IMR-90 (cell line): ENCODE measurements at regions not wholly inside any gene's neighbourhood (a gene's known extent, or its start where the extent isn't known, plus 50 kb on each side); places are given as distances from the start of the nearest gene placed in this dataset.

Source experiments
- ATAC-seq: fragments of 200-7000 bp; cut with Tn5 transposase; 2 replicates; pipeline ENCODE4 v1.9.1; 2020; ENCODE audit warnings: low read depth, mild to moderate bottlenecking, moderate library complexity
- BruUV-seq: library from RNA; stranded (reverse); fragments of 400-500 nt; replicated peaks from 2 replicates; lab custom pipeline; 2021; lab: Mats Ljungman, UMichigan
- CTCF ChIA-PET: fragments of 300-600 bp; formaldehyde crosslinking; extraction: SDS; loops from one replicate; lab custom pipeline; 2021; ENCODE audit warnings: antibody characterized with exemption; lab: Yijun Ruan, JAX
- POLR2A ChIA-PET: fragments of 300-600 bp; sonication (Branson Sonifier 250); formaldehyde crosslinking; loops from one replicate; lab custom pipeline; 2022; ENCODE audit warnings: antibody characterized with exemption; ENCODE audit not compliant: unreplicated experiment; lab: Charles Lee
- DNase-seq: peaks from one replicate; pipeline ENCODE4 v3.0.0; 2013
- H2AFZ ChIP-seq: replicated peaks from 2 replicates; pipeline ENCODE3; 2013; ENCODE audit warnings: low read length, mild to moderate bottlenecking; ENCODE audit not compliant: poor library complexity
- H2AK5ac ChIP-seq: 2 replicates; pipeline ENCODE4 v1.6.1; 2013; ENCODE audit warnings: low read depth, low read length, inconsistent platforms
- H2AK9ac ChIP-seq: replicated peaks from 2 replicates; pipeline ENCODE3; 2013; ENCODE audit warnings: mild to moderate bottlenecking, low read depth, low read length, moderate library complexity; ENCODE audit not compliant: poor library complexity
- H2BK120ac ChIP-seq: 2 replicates; pipeline ENCODE4 v1.6.1; 2013; ENCODE audit warnings: low read depth, low read length, inconsistent platforms
- H2BK15ac ChIP-seq: 3 replicates; pipeline ENCODE4 v1.6.1; 2013; ENCODE audit warnings: low read depth, low read length, inconsistent platforms
- H2BK20ac ChIP-seq: 2 replicates; pipeline ENCODE4 v1.6.1; 2013; ENCODE audit warnings: low read depth, mild to moderate bottlenecking, inconsistent platforms, low read length, moderate library complexity
- H2BK5ac ChIP-seq: 2 replicates; pipeline ENCODE4 v1.6.1; 2013; ENCODE audit warnings: mild to moderate bottlenecking, low read depth, low read length, inconsistent platforms; ENCODE audit not compliant: poor library complexity, severe bottlenecking
- H3K14ac ChIP-seq: replicated peaks from 2 replicates; pipeline ENCODE4 v1.6.1; 2013; ENCODE audit warnings: low read depth, low read length, inconsistent platforms
- H3K18ac ChIP-seq: 2 replicates; pipeline ENCODE4 v1.6.1; 2013; ENCODE audit warnings: low read depth, low read length, control low read depth
- H3K23ac ChIP-seq: 2 replicates; pipeline ENCODE4 v1.6.1; 2013; ENCODE audit warnings: low read depth, low read length, inconsistent platforms
- H3K27ac ChIP-seq: 2 replicates; pipeline ENCODE4 v1.5.1; 2013; ENCODE audit warnings: mild to moderate bottlenecking, control low read depth, low read length; ENCODE audit not compliant: insufficient read depth
- H3K27me3 ChIP-seq: 2 replicates; pipeline ENCODE4 v1.6.1; 2013; ENCODE audit warnings: low read length; ENCODE audit not compliant: control insufficient read depth, insufficient read depth
- H3K36me3 ChIP-seq: 2 replicates; pipeline ENCODE4 v1.6.1; 2013; ENCODE audit warnings: low read length, mixed read lengths; ENCODE audit not compliant: control insufficient read depth, insufficient read depth
- H3K4ac ChIP-seq: 2 replicates; pipeline ENCODE4 v1.6.1; 2013; ENCODE audit warnings: low read depth, low read length, inconsistent platforms
- H3K4me1 ChIP-seq: 2 replicates; pipeline ENCODE4 v1.6.1; 2013; ENCODE audit warnings: low read length, mixed read lengths; ENCODE audit not compliant: control insufficient read depth, insufficient read depth
- H3K4me2 ChIP-seq: 2 replicates; pipeline ENCODE4 v1.6.1; 2013; ENCODE audit warnings: low read depth, mild to moderate bottlenecking, control low read depth, low read length, moderate library complexity
- H3K4me3 ChIP-seq: 2 replicates; pipeline ENCODE4 v1.5.1; 2013; ENCODE audit warnings: low read depth, mild to moderate bottlenecking, control low read depth, low read length, moderate library complexity; ENCODE audit not compliant: insufficient read depth
- H3K56ac ChIP-seq: 2 replicates; pipeline ENCODE4 v1.6.1; 2013; ENCODE audit warnings: low read length, inconsistent platforms; ENCODE audit not compliant: insufficient read depth; ENCODE audit errors: extremely low read depth
- H3K79me1 ChIP-seq, 2 experiments: 2 replicates each; pipeline ENCODE4 v1.6.1; 2013; ENCODE audit warnings: low read length in 2 of 2, inconsistent platforms in 1 of 2, low read depth in 1 of 2
- H3K9ac ChIP-seq: 2 replicates; pipeline ENCODE4 v1.6.1; 2013; ENCODE audit warnings: low read depth, low read length, control low read depth
- H3K9me1 ChIP-seq: 2 replicates; pipeline ENCODE4 v1.6.1; 2013; ENCODE audit warnings: low read length, inconsistent platforms; ENCODE audit not compliant: insufficient read depth
- H3K9me3 ChIP-seq: 2 replicates; pipeline ENCODE4 v1.6.1; 2013; ENCODE audit warnings: low read length; ENCODE audit not compliant: control insufficient read depth, insufficient read depth
- H4K20me1 ChIP-seq: 2 replicates; pipeline ENCODE4 v1.6.1; 2013; ENCODE audit warnings: low read length, inconsistent platforms; ENCODE audit not compliant: insufficient read depth
- H4K5ac ChIP-seq: 2 replicates; pipeline ENCODE4 v1.6.1; 2013; ENCODE audit warnings: mild to moderate bottlenecking, low read depth, low read length, control low read depth
- H4K8ac ChIP-seq, 2 experiments: 2 replicates each; pipeline ENCODE4 v1.6.1; 2013; ENCODE audit warnings: low read depth in 2 of 2, low read length in 2 of 2, control low read depth in 1 of 2, inconsistent platforms in 1 of 2
- H4K91ac ChIP-seq: 2 replicates; pipeline ENCODE4 v1.6.1; 2013; ENCODE audit warnings: low read depth, low read length, inconsistent platforms; ENCODE audit not compliant: insufficient read depth
- BHLHE40 ChIP-seq: fragments of 150-350 bp; IDR thresholded peaks from 2 replicates; pipeline ENCODE4 v1.6.1; 2016; ENCODE audit warnings: mild to moderate bottlenecking, low read depth, low read length
- CEBPB ChIP-seq: IDR thresholded peaks from 2 replicates; pipeline ENCODE4 v1.6.1; 2012; ENCODE audit warnings: low read depth, low read length, improper control_type of control experiment
- ELK1 ChIP-seq: fragments of 150-350 bp; IDR thresholded peaks from 2 replicates; pipeline ENCODE4 v1.6.1; 2016; ENCODE audit warnings: low read depth, mild to moderate bottlenecking, low read length, moderate library complexity, borderline replicate concordance
- FOS ChIP-seq: fragments of 150-350 bp; IDR thresholded peaks from 2 replicates; pipeline ENCODE4 v1.6.1; 2016; ENCODE audit warnings: low read depth, low read length
- MXI1 ChIP-seq: IDR thresholded peaks from 2 replicates; pipeline ENCODE4 v1.6.1; 2012; ENCODE audit warnings: low read depth, mild to moderate bottlenecking, low read length, moderate library complexity, borderline replicate concordance
- NFE2L2 ChIP-seq: fragments of 150-350 bp; IDR thresholded peaks from 2 replicates; pipeline ENCODE4 v1.6.1; 2016; ENCODE audit warnings: low read depth, mild to moderate bottlenecking, low read length
- POLR2A ChIP-seq: IDR thresholded peaks from 2 replicates; pipeline ENCODE4 v1.6.1; 2012; ENCODE audit warnings: mild to moderate bottlenecking, low read depth, low read length
- RAD21 ChIP-seq: IDR thresholded peaks from 2 replicates; pipeline ENCODE4 v1.6.1; 2012; ENCODE audit warnings: low read length, improper control_type of control experiment
- RCOR1 ChIP-seq: IDR thresholded peaks from 2 replicates; pipeline ENCODE4 v1.6.1; 2012; ENCODE audit warnings: mild to moderate bottlenecking, low read length, improper control_type of control experiment; ENCODE audit not compliant: insufficient replicate concordance
- SMC3 ChIP-seq: fragments of 150-350 bp; IDR thresholded peaks from 2 replicates; pipeline ENCODE4 v1.6.1; 2016; ENCODE audit warnings: low read depth, mild to moderate bottlenecking, antibody characterized with exemption, low read length, moderate library complexity
- WGBS, 2 experiments: methylation state at CpG; one replicate each; pipeline versions ENCODE4 v1.1.5 to v1.1.7; 2013; ENCODE audit warnings: missing lambda C conversion rate in 2 of 2; ENCODE audit not compliant: insufficient read length in 1 of 2; ENCODE audit errors: extremely low coverage in 2 of 2; 5-methylcytosine and 5-hydroxymethylcytosine counted together
- dilution Hi-C: fragments of 300-500 bp; cut with HindIII; formaldehyde crosslinking; loops from one replicate; pipeline ENCODE4 v1.14.3; 2018; ENCODE audit warnings: low sequenced_read_pairs; ENCODE audit not compliant: unreplicated experiment
- in situ Hi-C: fragments of 300-500 bp; cut with MboI; formaldehyde crosslinking; loops from 3 replicates; pipeline ENCODE4 v1.14.3; 2019; ENCODE audit warnings: low sequenced_read_pairs, inconsistent platforms, mixed read lengths
- intact Hi-C: fragments of 100-400 bp; cut with micrococcal nuclease; formaldehyde crosslinking; loops from 2 replicates; pipeline ENCODE4 v1.10.0; 2022
- TF ChIP-seq, protein P1 (sequence below): conservative IDR thresholded peaks from 2 replicates; pipeline ENCODE4 v1.5.1; 2012; ENCODE audit warnings: mild to moderate bottlenecking, low read depth, low read length, improper control_type of control experiment

- Histone ChIP-seq H2AK9ac (no peak overlapping the region), H4K91ac (no peak overlapping the region; the same call in 1 of the 2 replicates), H3K9me3 (no peaks in the 10 kb centered on the region), H3K4me2 (no peak overlapping the region; the same call in 1 of the 2 replicates), H3K4ac (peak overlapping the region; percentile 71; the same call in 1 of the 2 replicates), H3K14ac (peak overlapping the region; percentile 40), H3K9me1 (0 out of 2 replicates have a peak, but pooled peaks cover 5% of the 10 kb centered on the region), H4K20me1 (no peaks in the 10 kb centered on the region), H2BK5ac (peak overlapping the region; percentile 11), H4K5ac (peak overlapping the region; percentile 33; the same call in 1 of the 2 replicates), H4K8ac (peak overlapping the region; percentile 24 to 59; a peak in 3 of 4 replicates), H2BK20ac (peak overlapping the region; percentile 75; the same call in 1 of the 2 replicates), H3K9ac (0 out of 2 replicates have a peak overlapping the region, but pooled peaks have one; percentile 21), H3K18ac (peak overlapping the region; percentile 14; the same call in 1 of the 2 replicates), H2BK15ac (peak overlapping the region; percentile 35; the same call in 2 of the 3 replicates), H2AFZ (peak overlapping the region; percentile 28), H3K23ac (peak overlapping the region; percentile 24; the same call in 1 of the 2 replicates), H3K4me1 (peaks cover 4% of the 10 kb centered on the region; the same call in 1 of the 2 replicates), H3K56ac (no peak overlapping the region), H2AK5ac (peak overlapping the region; percentile 79; the same call in 1 of the 2 replicates), H3K79me1 (no peaks in the 10 kb centered on the region), H3K27me3 (no peaks in the 10 kb centered on the region), H3K36me3 (no peaks in the 10 kb centered on the region), H3K27ac (no peak overlapping the region), H3K4me3 (no peak overlapping the region), H2BK120ac (peak overlapping the region; percentile 72)
- ChIA-PET POLR2A (no interaction called here), CTCF (interaction anchor here (0.5 to 2.1 kb wide), 12 partner anchors 10 to 572 kb away, joined by 3 to 28 read pairs (median 4); no protein-coding TSS in a partner anchor)
- in situ Hi-C loops = no loop called here
- TF ChIP-seq ELK1 = no peak
- peak; percentile 99 for TF ChIP-seq CEBPB
- TF ChIP-seq FOS = no peak
- peak; percentile 67 for TF ChIP-seq RAD21
- TF ChIP-seq, protein P1, sequence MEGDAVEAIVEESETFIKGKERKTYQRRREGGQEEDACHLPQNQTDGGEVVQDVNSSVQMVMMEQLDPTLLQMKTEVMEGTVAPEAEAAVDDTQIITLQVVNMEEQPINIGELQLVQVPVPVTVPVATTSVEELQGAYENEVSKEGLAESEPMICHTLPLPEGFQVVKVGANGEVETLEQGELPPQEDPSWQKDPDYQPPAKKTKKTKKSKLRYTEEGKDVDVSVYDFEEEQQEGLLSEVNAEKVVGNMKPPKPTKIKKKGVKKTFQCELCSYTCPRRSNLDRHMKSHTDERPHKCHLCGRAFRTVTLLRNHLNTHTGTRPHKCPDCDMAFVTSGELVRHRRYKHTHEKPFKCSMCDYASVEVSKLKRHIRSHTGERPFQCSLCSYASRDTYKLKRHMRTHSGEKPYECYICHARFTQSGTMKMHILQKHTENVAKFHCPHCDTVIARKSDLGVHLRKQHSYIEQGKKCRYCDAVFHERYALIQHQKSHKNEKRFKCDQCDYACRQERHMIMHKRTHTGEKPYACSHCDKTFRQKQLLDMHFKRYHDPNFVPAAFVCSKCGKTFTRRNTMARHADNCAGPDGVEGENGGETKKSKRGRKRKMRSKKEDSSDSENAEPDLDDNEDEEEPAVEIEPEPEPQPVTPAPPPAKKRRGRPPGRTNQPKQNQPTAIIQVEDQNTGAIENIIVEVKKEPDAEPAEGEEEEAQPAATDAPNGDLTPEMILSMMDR = peak; percentile 78
- no peak for TF ChIP-seq NFE2L2
- TF ChIP-seq SMC3 = peak; percentile 60
- no peak for TF ChIP-seq MXI1
- TF ChIP-seq BHLHE40 = no peak
- no peak for TF ChIP-seq RCOR1
- TF ChIP-seq POLR2A = no peak
- WGBS, 2 experiments = no CpG with 5 or more reads among the region's 5 CpGs
- dilution Hi-C loops = no loop called here
- DNase-seq (peak; percentile 89), ATAC-seq (peak; percentile 97)
- intact Hi-C loops = loop anchor here (1.0 kb wide), 1 partner anchor 308 kb away; no protein-coding TSS in a partner anchor
- no TSS peak for BruUV-seq
These were observed 73.3 kb upstream of the PLXNC1 start for GRCh38 chr12:94074980-94075629.
